Activated CD8-positive, alpha-beta memory T cell treated with anti-CD3 and anti-CD28 coated beads, Interleukin-2, amount 50 U/mL, for 48 hours (primary cell): ENCODE measurements at regions not wholly inside any gene's neighbourhood (a gene's known extent, or its start where the extent isn't known, plus 50 kb on each side); places are given as distances from the start of the nearest gene placed in this dataset.
"Not testable (repeated sequence)": the region's sequence is repeated elsewhere in the genome, so short reads cannot be mapped to it uniquely, and the experiment has no call there.

Experiments used
- DNase-seq: peaks from one replicate; pipeline ENCODE4 v3.0.0-alpha.2; 2020

DNA sequence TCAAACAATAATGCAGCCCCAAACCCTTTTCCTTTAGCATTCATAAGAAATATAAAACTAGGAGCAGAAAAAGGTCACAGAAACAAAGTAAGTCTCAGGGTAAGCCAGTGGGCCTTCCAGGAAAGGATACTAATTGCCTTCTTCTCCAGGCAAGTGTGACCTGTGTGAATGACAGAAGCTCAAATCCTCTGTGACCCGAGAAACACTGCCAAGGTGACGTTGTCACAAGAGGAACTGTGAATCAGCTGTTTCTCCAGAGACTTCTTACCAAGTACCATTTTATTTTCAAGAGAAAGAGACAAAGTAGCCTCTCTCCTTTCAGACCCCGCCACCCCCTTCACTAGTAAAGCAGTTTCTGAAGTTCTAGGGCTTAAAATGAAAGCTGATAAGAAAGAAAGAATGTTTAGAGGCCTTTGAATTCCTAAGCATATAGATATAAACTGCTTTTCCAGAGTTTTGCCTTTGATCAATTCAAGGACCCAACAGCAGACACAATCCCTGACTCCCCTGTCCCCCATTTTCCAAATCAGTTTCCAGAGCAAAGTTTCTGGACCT lies 155.6 kb downstream of the NUF2 start:
- no peak for DNase-seq

DNA sequence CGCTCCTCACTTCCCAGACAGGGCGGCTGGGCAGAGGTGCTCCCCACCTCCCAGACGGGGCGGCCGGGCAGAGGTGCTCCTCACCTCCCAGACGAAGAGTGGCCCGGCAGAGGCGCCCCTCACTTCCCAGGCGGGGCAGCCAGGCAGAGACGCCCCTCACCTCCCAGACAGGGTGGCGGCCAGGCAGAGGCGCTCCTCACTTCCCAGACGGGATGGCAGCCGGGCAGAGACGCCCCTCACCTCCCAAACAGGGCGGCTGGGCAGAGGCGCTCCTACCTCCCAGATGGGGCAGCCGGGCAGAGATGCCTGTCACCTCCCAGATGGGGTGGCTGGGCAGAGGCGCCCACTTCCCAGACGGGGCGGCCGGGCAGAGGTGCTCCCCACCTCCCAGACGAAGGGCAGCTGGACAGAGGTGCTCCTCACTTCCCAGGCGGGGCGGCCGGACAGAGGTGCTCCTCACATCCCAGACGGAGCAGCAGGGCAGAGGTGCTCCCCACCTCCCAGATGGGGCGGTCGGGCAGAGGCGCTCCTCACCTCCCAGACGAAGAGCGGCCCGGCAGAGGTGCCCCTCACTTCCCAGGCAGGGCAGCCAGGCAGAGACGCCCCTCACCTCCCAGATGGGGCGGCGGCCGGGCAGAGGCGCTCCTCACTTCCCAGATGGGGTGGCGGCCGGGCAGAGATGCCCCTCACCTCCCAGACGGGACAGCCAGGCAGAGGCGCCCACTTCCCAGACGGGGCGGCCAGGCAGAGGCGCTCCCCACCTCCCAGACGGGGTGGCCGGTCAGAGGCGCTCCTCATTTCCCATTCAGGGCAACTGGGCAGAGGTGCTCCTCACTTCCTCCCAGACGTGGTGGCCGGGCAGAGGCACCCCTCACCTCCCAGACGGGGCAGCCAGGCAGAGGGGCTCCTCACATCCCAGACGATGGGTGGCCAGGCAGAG lies 176.9 kb downstream of the NUF2 start:
- DNase-seq = not testable (repeated sequence)

DNA sequence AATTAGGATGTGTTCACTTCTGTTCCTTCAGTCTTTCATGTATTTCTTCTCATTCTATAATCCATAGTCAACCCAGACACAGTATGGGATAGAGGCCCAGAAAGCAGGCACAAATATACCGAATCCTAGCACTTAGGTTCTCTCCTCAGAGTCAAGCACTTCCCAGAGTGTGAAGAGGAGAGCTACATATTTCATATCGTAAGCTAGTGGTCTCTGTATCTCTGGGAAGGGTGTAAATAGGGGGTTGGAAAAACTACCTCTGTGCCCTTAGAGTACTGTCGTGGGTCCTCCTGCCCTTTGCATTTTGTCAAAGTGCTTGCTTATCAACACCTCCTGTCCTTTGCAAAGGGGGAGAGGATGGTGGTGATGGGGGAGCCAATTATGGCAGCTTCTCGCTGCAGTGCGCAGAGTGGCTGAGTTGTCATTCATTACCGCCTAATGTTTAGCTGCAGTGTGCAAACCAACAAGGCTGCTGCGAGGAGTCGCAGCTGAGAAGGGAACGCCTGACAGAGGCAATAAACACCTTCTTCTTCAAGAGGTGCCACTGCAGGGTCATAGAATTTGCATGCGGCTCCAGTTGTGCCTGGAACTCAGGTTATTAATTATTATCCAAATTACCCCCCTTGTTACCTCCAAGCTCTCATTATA lies 182.7 kb downstream of the NUF2 start:
- no peak for DNase-seq

DNA sequence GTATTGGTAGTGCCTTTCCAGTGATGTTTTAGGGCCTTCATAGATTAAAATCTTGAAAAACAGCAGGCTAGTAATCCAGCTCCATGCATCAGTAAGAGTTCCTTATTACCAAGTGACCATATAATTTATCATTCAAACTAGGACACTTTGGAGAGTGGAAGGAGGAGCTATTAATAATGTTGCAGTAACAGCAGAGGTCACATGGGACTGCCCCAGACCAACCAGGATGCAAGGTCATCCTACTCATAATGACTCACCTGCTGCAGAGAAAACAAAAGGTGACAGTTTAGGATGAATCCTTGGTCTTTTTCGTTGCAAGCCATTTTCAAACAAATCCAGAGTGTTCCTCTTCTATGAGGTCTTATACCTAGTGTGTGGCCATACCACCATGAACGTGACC lies 187.4 kb downstream of the NUF2 start:
- DNase-seq = no peak

DNA sequence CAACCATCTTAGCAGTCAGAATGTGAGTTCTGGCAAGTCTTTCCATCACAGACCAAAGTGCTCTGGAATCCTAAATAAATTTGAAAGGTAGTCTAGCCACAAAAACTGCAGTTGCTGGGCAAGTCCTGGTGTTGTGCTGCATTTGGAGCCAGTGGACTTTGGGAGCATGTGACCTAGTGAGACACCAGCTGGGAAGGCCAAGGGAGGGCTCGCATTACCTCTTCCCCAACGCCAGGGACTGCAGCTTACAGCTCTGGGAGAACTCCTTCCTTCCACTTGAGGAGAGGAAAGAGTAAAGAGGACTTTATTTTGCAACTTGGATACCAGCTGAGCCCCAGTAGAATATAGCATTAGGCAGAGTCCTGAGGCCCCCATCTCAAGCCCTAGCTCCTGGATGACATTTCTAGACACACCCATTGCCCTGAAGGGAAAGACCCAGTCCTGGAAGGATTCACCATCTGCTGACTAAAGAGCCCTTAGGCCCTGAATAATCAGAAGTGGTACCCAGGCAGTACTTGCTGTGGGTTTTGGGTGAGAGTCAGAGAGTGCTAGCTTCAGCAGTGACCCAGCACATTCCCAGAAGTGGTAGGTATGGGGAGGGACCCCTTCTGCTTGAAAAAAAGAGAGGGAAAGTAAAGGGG lies 190.7 kb downstream of the NUF2 start:
- no peak for DNase-seq

DNA sequence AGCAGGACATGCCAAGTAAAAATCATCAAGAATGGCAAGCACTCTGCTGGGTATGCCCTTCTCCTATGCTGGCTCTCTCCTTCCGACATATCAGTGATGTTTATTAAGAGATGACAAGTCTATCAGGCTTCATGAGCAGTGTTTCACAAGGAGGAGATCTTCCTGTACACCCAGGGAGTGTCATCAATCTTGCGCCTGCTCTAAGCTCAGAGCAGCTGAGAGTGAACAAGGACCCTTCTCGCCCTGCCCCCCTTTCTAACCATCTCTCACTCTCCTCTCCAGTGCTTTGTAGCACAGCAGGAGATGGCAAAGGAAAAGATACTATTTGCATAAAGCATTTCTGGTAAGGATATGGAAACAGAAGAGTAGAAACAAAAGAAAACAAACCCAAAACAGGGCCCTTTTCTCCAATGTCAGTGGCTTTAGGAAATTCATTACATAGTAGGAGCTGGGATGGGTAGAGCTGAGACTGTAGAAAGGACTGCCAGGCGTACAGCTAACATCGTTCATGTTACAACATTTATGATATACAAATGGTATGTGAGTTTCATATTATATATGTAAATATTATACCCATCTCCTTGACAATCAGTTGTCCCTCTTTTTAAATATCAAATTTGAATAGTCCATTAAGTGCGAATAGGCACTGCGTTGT lies 201.7 kb downstream of the NUF2 start:
- DNase-seq = no peak

DNA sequence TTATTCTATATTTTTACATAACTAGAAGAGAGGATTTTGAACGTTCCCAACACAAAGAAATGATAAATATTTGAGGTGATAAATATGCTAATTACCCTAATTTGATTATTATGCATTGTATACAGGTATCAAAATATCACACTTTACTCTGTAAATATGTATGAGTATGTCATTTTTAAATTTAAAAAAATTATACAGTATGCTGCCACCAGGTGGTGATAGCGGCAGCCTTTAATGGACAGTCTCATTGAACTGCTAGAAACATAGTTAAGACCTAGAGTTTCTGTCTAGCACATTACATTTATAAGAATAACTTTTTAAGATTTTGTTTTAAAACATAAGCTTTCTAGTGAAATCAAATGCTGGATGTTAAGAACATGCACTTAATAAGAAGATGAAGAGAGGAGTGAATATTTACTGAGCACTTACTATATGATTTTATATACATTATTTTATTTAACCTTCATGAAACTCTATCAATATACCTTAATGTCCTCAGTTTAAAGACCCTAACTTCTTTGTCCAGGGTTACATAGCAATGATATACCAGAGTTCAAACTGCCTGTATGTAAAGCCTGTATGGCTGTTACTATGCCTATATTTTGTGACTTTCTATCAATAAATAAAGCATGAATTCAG lies 207.1 kb downstream of the NUF2 start:
- no peak for DNase-seq

DNA sequence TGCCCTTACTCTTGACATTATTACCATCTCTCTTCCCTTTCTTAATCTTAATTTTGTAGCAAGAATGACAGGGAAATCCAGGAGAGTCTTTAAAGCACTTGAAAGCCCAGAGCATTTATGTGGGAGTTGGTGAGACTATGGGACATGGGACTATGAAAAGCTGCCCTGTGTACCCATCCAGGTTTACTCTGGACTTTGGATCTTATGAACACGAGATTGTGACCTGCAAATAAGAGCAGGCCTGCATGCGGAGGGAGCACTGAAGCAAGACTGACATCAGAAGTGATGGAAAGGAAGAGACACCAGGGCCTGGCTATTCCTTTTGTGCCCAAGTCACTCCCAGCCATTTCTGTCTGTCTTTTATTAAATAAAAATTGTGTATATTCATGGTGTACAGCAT lies 209.6 kb downstream of the NUF2 start:
- no peak for DNase-seq

DNA sequence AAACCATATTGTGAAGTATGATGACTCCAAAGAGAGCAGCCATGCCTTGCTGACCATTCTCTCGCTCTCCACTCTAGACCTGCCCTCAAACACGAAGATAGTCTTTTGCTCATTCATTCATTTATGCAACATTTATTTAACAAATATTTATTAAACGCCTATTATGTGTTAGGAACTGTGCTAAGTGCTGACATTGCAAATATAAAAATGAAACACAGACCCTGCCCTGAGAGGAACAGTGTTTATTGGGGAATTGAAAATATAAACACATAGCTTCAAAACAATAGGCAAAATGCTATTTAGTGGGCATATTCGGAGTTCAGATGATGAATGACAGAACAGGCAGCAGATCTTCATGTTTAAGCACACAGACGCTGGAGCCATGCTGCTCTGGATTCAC lies 213.6 kb downstream of the NUF2 start:
- DNase-seq = no peak

DNA sequence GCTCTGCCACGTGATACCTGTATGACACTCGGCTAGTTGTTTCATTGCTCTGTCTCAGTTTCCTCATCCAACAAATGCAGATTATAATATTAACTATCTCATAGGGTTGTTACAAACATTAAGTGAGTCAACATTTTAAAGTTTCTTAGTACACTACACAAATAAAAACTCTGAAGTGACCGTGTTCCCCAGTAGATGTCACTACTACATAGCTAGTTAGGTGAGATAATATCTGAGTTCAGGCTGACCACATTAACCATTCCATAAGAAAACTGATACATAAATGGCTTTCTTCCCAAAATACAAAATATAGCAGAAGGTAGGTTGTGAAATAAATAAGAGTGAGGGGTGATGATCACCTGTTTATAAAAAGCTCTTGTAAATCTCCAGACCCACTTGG lies 214.1 kb downstream of the NUF2 start:
- DNase-seq = no peak

DNA sequence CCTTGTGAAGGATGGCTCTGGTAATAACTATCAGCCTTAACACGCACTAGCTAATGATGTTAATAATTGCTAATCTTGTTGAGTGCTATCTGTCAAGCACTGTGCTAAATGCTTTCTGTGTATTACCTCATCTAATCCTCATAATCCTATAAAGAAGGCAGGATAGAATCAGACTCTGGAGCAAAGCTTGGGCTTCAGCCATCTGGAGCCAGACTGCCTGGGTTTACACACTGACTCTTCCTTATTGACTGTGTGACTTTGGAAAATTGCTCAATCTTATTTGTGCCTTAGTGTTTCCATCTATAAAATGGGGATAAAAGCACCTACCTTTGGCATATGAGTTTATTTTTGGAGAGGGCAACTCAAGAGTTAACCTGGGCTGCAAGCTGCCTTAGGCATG lies 216.1 kb downstream of the NUF2 start:
- DNase-seq = no peak

DNA sequence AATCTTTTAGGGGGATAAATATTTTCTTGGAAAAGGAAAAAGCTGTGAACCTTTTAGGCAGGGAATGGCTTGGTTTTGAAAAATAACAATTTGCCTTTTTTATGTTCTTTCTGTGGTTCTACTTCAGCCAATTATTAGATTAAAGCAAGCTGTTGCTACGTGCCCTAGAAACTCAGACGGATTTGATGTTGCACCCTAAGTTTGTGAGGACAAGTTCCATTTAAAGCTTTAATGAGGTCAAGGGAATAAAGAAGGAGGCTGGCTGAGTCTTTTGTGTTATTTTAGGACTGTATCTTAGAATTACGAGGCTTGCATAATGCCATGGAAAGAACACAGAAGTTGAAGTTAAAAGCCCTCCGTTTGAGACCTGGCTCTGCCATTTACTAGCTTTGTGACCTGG lies 216.9 kb downstream of the NUF2 start:
- DNase-seq = no peak

DNA sequence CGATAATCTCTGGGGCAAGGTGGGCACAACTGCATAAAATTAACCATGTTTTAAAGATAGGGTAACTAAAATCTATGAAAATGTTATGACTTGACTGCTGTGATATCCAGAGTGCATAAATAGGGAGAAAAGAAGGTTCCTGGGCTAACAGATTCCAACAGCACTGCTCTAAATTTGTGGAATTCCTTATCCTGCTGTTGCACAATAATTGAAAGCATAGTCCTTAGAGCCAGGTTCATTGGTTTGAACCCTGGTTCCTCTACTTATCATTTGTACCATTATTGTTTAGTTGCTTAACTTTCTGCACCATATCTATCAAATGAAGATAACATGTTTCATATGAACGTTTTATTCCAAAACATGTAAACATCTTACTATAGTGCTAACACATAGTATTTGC lies 219.0 kb downstream of the NUF2 start:
- no peak for DNase-seq

DNA sequence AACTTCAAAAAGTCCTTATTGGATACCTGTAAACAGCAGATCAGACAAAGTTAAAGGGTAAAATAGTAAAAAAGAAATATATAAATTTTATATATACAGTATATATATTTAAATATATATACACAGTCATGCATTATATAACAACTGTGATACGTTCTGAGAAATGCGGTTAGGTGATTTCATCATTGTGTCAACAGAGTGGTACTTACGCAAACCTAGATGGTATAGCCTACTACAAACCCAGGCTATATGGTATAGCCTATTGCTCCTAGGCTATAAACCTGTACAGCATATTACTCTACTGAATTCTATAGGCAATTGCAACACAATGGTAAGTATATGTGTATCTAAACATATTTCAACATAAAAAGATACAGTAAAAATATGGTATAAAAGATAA lies 222.7 kb downstream of the NUF2 start:
- no peak for DNase-seq

DNA sequence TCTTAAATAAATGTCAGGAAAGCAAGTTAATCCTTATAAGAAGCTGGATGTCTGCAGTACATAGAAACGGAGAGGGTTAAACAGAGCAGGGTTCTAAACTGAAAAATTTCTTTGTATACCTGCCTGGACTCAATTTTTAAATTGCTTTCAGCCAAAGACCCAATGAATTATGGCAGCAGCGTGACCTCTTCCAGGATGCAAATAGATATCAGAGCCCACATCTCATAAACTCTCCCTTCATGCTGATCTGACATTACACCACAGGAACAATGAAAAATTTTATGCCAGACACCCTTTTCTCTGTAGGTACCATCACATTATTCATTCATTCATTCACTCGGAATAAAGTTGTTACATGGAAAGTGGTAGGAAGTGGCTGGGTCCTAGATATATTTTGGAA lies 236.4 kb downstream of the NUF2 start:
- DNase-seq = no peak

DNA sequence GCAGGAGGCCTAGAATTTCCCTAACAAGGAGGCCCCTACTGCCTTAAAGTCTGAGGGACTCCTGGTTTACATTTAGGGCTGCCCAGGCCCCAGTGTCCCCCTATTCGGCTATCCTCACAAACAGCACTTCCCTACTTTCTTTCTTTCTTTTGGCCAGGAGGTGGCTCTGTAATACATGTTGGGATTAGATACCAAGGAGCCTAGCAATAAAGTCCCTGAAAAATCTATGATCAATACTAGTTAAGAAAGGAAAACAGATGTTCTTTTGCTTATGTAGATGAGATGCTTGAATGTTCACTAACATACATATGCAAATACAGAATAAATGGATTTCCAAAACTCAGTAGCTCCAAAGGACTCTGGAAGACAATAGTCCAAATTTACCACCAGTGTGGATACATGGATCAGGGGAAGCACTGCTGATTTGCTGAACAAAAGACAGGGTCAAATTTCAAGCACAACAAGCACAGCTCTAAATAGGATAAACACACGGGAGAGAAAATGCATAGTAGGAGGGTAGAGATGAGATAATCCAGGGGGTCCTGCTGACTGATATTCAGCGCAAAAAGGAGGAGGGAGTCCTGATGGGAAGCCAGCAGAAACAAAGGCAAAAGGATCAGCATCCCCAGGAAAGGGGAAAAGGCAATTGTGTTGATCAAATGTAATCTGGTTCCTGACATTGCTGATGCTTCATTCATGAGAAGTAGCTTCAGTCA lies 240.0 kb downstream of the NUF2 start:
- no peak for DNase-seq

DNA sequence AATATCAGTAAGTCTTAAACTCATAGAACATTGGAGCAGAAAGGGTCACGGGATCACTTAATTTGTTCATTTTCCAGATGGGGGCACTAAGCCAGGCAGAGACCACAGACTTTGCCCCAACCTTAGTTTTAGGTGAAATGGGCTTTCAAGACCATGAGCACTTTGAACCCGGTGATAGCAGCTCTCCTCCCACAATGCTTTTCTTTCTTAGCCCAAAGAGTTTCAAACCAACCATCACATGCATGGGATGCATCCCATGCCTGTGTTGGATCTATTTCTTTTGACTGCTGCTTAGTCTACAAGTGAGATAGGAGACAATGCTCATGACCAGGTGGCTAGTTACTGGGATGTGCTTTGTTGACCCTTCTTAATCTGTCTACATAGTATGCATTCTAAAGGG lies 240.6 kb downstream of the NUF2 start:
- no peak for DNase-seq

DNA sequence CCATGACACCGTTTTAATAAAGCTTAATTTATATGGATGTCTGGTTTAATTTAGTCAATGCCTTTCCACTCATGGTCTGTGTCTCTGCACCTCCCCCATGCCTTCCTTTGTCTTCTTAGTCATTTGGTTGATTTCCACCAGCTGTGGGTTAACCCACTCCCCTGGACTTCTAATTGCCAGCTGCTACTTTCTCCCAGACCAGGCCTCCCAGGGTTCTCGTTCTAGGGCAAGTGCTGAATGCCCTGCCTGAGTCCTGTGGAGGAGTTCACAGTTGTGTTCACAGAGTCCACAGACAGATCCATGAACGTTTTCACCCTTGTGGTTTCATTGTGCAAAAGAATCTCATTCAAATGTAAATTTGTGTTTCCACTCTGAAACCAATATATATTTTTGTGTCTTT lies 243.4 kb downstream of the NUF2 start:
- no peak for DNase-seq

DNA sequence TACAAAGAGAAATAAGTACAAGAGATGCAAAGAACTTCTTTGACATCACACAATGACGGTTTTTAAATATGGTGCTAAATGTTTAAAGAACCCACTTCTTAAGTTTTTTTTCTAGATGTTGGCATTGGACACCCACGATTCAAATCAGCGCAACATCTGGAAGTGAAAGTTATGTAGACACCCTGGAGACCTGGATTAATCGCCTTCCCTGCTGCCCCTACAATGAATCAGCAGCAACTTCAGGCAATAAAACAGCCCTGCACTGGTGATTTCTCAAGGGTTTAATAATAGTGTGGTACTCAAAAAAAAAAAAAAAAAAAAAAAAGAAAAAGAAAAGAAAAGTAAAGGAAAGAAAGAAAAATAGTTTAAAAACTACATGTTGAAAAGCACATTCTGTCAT lies 248.3 kb downstream of the NUF2 start:
- DNase-seq = no peak

DNA sequence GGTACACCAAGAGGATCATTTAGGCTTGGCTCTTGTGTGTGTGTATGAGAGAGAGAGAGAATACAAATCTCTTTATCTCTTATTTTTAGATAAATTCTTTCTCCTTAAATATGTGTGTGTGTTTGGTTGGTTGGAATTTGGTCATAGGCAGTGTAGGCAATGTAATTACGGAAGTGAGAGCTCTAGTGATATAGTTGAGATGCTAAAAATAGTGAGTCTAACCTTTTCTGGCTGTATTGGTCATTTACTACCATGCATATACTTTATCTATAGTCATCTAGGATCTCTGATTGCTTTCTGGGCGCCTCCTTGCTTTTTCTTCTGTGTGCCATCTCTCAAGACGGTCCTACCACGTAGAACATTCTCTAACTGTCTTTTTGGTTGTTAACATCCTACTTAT lies 250.2 kb downstream of the NUF2 start:
- no peak for DNase-seq

DNA sequence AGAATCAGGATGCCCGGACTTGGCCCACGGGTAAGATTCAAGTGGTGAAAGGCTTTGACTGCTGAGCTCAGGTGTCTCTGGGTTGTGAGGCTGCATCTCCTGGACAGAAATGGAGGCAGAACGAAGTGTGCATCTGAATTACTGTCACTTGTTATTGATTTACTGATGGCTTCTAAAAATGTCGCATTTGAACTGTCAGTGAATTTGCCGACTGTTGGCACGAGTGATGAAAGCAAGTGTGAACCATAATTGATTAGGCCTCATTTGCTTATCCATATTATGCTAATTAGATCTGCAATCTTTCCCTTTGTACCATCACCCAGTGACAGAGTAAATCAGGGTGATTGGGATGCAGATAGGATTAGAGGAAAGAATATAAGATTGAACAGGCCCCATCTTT lies 252.4 kb downstream of the NUF2 start:
- no peak for DNase-seq

DNA sequence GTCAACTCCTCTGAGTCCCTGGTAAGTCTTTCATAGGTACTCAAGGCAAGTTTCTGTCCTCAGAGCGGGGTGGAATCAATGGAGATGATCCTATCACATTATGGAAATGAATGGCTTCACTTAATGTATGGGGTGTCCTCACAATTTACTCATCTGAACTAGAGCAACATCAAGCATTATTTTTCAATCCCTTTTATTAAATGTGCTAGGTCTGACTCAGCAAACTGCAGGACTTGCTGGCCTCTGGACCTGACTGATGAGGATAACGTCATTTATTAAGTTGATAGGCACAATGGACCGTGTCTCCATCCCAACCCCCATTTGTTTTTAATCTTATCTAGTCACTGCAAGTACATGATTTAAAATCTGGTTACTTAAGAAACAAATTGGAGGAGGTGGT lies 259.2 kb downstream of the NUF2 start:
- no peak for DNase-seq
